22Rv1 (cell line): ENCODE measurements at regions not wholly inside any gene's neighbourhood (a gene's known extent, or its start where the extent isn't known, plus 50 kb on each side); places are given as distances from the start of the nearest gene placed in this dataset.

ENCODE experiments used
- CTCF ChIP-seq: fragments of 450-650 bp; IDR thresholded peaks from 2 replicates; pipeline ENCODE4 v1.5.1; 2017; ENCODE audit warnings: mild to moderate bottlenecking
- ZFX ChIP-seq: fragments of 450-650 bp; IDR thresholded peaks from 2 replicates; pipeline ENCODE4 v1.6.1; 2017; ENCODE audit warnings: antibody characterized with exemption, borderline replicate concordance

GRCh38 chr3:161556941-161557340, 60.3 kb downstream of the OTOL1 start:
- TF ChIP-seq CTCF = no peak
- no peak for TF ChIP-seq ZFX
